Lung (tissue), 11 donors: ENCODE measurements at regions not wholly inside any gene's neighbourhood (a gene's known extent, or its start where the extent isn't known, plus 50 kb on each side); places are given as distances from the start of the nearest gene placed in this dataset.

Experiments used
- ATAC-seq: fragments of 200-7000 bp; cut with Tn5 transposase; one replicate; pipeline ENCODE4 v1.9.1; 2020; ENCODE audit warnings: moderate number of reproducible peaks; ENCODE audit not compliant: insufficient read depth, low FRiP score
- DNase-seq, 3 donors: peaks; one replicate each; pipeline ENCODE4 v3.0.0-alpha.2; 2013 to 2017
- H3K27ac ChIP-seq, 2 donors: one replicate each; pipeline ENCODE4 v1.5.1; 2013; ENCODE audit warnings: mild to moderate bottlenecking in 2 of 2, moderate library complexity in 2 of 2, control low read depth in 1 of 2, inconsistent platforms in 1 of 2, low read depth in 1 of 2, low read length in 1 of 2
- H3K27me3 ChIP-seq, 3 donors: one replicate each; pipeline ENCODE4 v1.5.1; 2013; ENCODE audit warnings: low read length in 2 of 3; ENCODE audit not compliant: control insufficient read depth in 3 of 3, insufficient read depth in 3 of 3
- H3K36me3 ChIP-seq, 4 donors: one replicate each; pipeline ENCODE4 v1.5.1; 2013; ENCODE audit warnings: low read length in 4 of 4, mild to moderate bottlenecking in 1 of 4, moderate library complexity in 1 of 4; ENCODE audit not compliant: control insufficient read depth in 4 of 4, insufficient read depth in 4 of 4
- H3K4me1 ChIP-seq, 5 donors: one replicate each; pipeline ENCODE4 v1.5.1; 2013; ENCODE audit warnings: low read length in 5 of 5, mild to moderate bottlenecking in 2 of 5, moderate library complexity in 1 of 5; ENCODE audit not compliant: control insufficient read depth in 5 of 5, insufficient read depth in 5 of 5
- H3K4me3 ChIP-seq: one replicate; pipeline ENCODE4 v1.5.1; 2013; ENCODE audit warnings: mild to moderate bottlenecking, control low read depth, moderate library complexity
- H3K9ac ChIP-seq, 2 donors: one replicate each; pipeline ENCODE4 v1.5.1; 2013; ENCODE audit warnings: low read length in 2 of 2, control low read depth in 1 of 2; ENCODE audit not compliant: insufficient read depth in 1 of 2
- H3K9me3 ChIP-seq, 4 donors: one replicate each; pipeline ENCODE4 v1.5.1; 2013; ENCODE audit warnings: low read length in 3 of 4, mild to moderate bottlenecking in 1 of 4, moderate library complexity in 1 of 4; ENCODE audit not compliant: control insufficient read depth in 4 of 4, insufficient read depth in 3 of 4
- CTCF ChIP-seq: IDR thresholded peaks from 2 replicates; pipeline ENCODE4 v1.5.1; 2012; ENCODE audit warnings: mild to moderate bottlenecking; ENCODE audit errors: control extremely low read depth, extremely low read depth
- WGBS, 2 donors: extraction: QIAGEN DNeasy Blood & Tissue Kit; methylation state at CpG; one replicate each; pipeline ENCODE4 v1.1.7; 2013; 5-methylcytosine and 5-hydroxymethylcytosine counted together
- donor health status: control.
- donor health status: control.
- donor health status: Bipolar disorder and iron deficiency.
- donor health status: healthy.
- donor health status: DM: yes; HTN: yes; CAD: no.

GRCh38 chr6:168956884-168957730 is 296.5 kb downstream of the THBS2 start:
- Histone ChIP-seq H3K4me3 (no peak overlapping the region), H3K4me1 (peaks cover 0 to 5% (median 3%) of the 10 kb centered on the region in 5 donors), H3K9ac (no peak overlapping the region), H3K36me3 (no peaks in the 10 kb centered on the region), H3K27ac (no peak overlapping the region), H3K9me3 (no peaks in the 10 kb centered on the region), H3K27me3 (no peaks in the 10 kb centered on the region)
- DNase-seq (peak; percentile 72 to 82 (median 78)), ATAC-seq (peak; percentile 66)
- TF ChIP-seq CTCF = peak; percentile 49
- 58 to 71% methylated on average over 6 of the region's 6 CpGs for WGBS, 2 donors

GRCh38 chr6:168956141-168956838 is 297.4 kb downstream of the THBS2 start:
- ATAC-seq (no peak), DNase-seq (no peak)
- peaks cover 0 to 7% (median 3%) of the 10 kb centered on the region in 5 donors for H3K4me1 ChIP-seq
- H3K9me3 ChIP-seq = no peaks in the 10 kb centered on the region
- 47 to 61% methylated on average over 7 of the region's 7 CpGs for WGBS, 2 donors
- no peak overlapping the region for H3K27ac ChIP-seq
- no peak overlapping the region for H3K9ac ChIP-seq
- H3K36me3 ChIP-seq = no peaks in the 10 kb centered on the region
- H3K27me3 ChIP-seq = no peaks in the 10 kb centered on the region
- no peak overlapping the region for H3K4me3 ChIP-seq
- no peak for TF ChIP-seq CTCF

- DNase-seq (no peak), ATAC-seq (no peak)
- Histone ChIP-seq H3K27me3 (no peaks in the 10 kb centered on the region), H3K36me3 (no peaks in the 10 kb centered on the region), H3K9me3 (no peaks in the 10 kb centered on the region), H3K4me3 (no peak overlapping the region), H3K4me1 (peaks cover 0 to 30% (median 0%) of the 10 kb centered on the region in 5 donors), H3K9ac (no peak overlapping the region), H3K27ac (no peak overlapping the region)
- 91 to 94% methylated on average over 6 of the region's 6 CpGs for WGBS, 2 donors
- no peak for TF ChIP-seq CTCF
Observed at GRCh38 chr6:168953461-168953860, 300.2 kb downstream of the THBS2 start.
